B cell (primary cell): ENCODE measurements at regions not wholly inside any gene's neighbourhood (a gene's known extent, or its start where the extent isn't known, plus 50 kb on each side); places are given as distances from the start of the nearest gene placed in this dataset.

Experiments used
- ATAC-seq: fragments of 200-7000 bp; cut with Tn5 transposase; one replicate; pipeline ENCODE4 v1.10.0; 2021; ENCODE audit warnings: low read depth, mild to moderate bottlenecking, moderate number of reproducible peaks, moderate library complexity
- CTCF ChIA-PET: fragments of 350-600 bp; sonication (Branson Sonifier 250); formaldehyde crosslinking; loops from one replicate; lab custom pipeline; 2021; ENCODE audit warnings: antibody characterized with exemption, inconsistent platforms; lab: Charles Lee
- POLR2A ChIA-PET: fragments of 350-600 bp; sonication (Branson Sonifier 250); formaldehyde crosslinking; loops from one replicate; lab custom pipeline; 2021; ENCODE audit warnings: antibody characterized with exemption; lab: Charles Lee
- DNase-seq: peaks from one replicate; pipeline ENCODE4 v3.0.0; 2013
- H2AFZ ChIP-seq: 2 replicates; pipeline ENCODE4 v1.6.1; 2012; ENCODE audit warnings: mild to moderate bottlenecking, low read depth, low read length; ENCODE audit not compliant: insufficient read depth, poor library complexity, severe bottlenecking
- H3K27ac ChIP-seq, 2 donors: 1 replicate in 1 of 2; 2 replicates in 1 of 2; pipeline ENCODE4 v1.5.1; 2012 to 2013; ENCODE audit warnings: low read length in 2 of 2, mild to moderate bottlenecking in 2 of 2, moderate library complexity in 1 of 2
- H3K27me3 ChIP-seq, 4 experiments: fragments of 200-600 bp in 1 of 4; sonication (generic) in 1 of 4; replicated peaks in 1 of 4; 1 replicate in 2 of 4; 2 replicates in 2 of 4; pipeline versions ENCODE4 v1.6.1 to v1.7.0; 2013 to 2016; ENCODE audit warnings: low read length in 3 of 4, mild to moderate bottlenecking in 2 of 4, mixed read lengths in 1 of 4, moderate library complexity in 1 of 4; ENCODE audit not compliant: insufficient read depth in 4 of 4, control insufficient read depth in 3 of 4; ENCODE audit errors: control extremely low read depth in 1 of 4
- H3K36me3 ChIP-seq, 2 experiments: replicated peaks in 1 of 2; 1 replicate in 1 of 2; 2 replicates in 1 of 2; pipeline versions ENCODE4 v1.6.1 to v1.7.1; 2013; ENCODE audit warnings: low read length in 1 of 2; ENCODE audit not compliant: insufficient read depth in 2 of 2, control insufficient read depth in 1 of 2; ENCODE audit errors: control extremely low read depth in 1 of 2, extremely low read depth in 1 of 2
- H3K4me1 ChIP-seq, 2 donors: fragments of 200-600 bp in 1 of 2; sonication (generic) in 1 of 2; 1 replicate in 1 of 2; 2 replicates in 1 of 2; pipeline versions ENCODE4 v1.5.1 to v1.6.1; 2013 to 2017; ENCODE audit warnings: low read length in 2 of 2; ENCODE audit not compliant: control insufficient read depth in 2 of 2, insufficient read depth in 2 of 2
- H3K4me2 ChIP-seq: replicated peaks from 2 replicates; pipeline ENCODE3; 2012; ENCODE audit warnings: mild to moderate bottlenecking, low read depth, low read length; ENCODE audit not compliant: poor library complexity, severe bottlenecking
- H3K4me3 ChIP-seq, 5 experiments: fragments of 200-600 bp in 1 of 5; sonication (generic) in 1 of 5; 1 replicate in 3 of 5; 2 replicates in 2 of 5; pipeline versions ENCODE4 v1.5.1 to v1.7.0; 2011 to 2016; ENCODE audit warnings: low read length in 4 of 5, mild to moderate bottlenecking in 4 of 5, low read depth in 2 of 5, control low read depth in 1 of 5, moderate library complexity in 1 of 5; ENCODE audit not compliant: insufficient read depth in 1 of 5; ENCODE audit errors: control extremely low read depth in 1 of 5, extremely low read depth in 1 of 5
- H3K79me2 ChIP-seq: fragments of 200-600 bp; sonication (generic); one replicate; pipeline ENCODE4 v1.6.0; 2016; ENCODE audit warnings: low read length; ENCODE audit not compliant: control insufficient read depth, insufficient read depth
- H3K9ac ChIP-seq: fragments of 200-600 bp; sonication (generic); 2 replicates; pipeline ENCODE4 v1.6.1; 2017; ENCODE audit warnings: mild to moderate bottlenecking, low read length, moderate library complexity
- H3K9me3 ChIP-seq, 3 donors: one replicate each; pipeline versions ENCODE4 v1.6.1 to v1.7.1; 2013; ENCODE audit warnings: low read length in 2 of 3; ENCODE audit not compliant: control insufficient read depth in 2 of 3, insufficient read depth in 1 of 3; ENCODE audit errors: control extremely low read depth in 1 of 3
- H4K20me1 ChIP-seq: 2 replicates; pipeline ENCODE4 v1.6.0; 2012; ENCODE audit warnings: mild to moderate bottlenecking, low read length; ENCODE audit not compliant: insufficient read depth, control insufficient read depth, poor library complexity, severe bottlenecking
- H3K27ac Mint-ChIP-seq: one replicate; pipeline ENCODE4 v1.8.0; 2021; ENCODE audit warnings: mixed read lengths
- H3K27me3 Mint-ChIP-seq: one replicate; pipeline ENCODE4 v1.8.0; 2021; ENCODE audit warnings: mixed read lengths
- H3K4me1 Mint-ChIP-seq: one replicate; pipeline ENCODE4 v1.8.0; 2021; ENCODE audit warnings: mixed read lengths
- H3K4me3 Mint-ChIP-seq: one replicate; pipeline ENCODE4 v1.8.0; 2021; ENCODE audit warnings: mixed read lengths
- H3K9me3 Mint-ChIP-seq: one replicate; pipeline ENCODE4 v1.8.0; 2022; ENCODE audit warnings: mixed read lengths; ENCODE audit not compliant: insufficient read depth
- EZH2 ChIP-seq: IDR thresholded peaks from 2 replicates; pipeline ENCODE4 v1.6.1; 2012; ENCODE audit warnings: borderline replicate concordance, low read depth, mild to moderate bottlenecking, moderate library complexity, low read length; ENCODE audit not compliant: insufficient read depth, poor library complexity, severe bottlenecking
- WGBS: methylation state at CpG from one replicate; pipeline ENCODE4 v1.1.5; 2013; ENCODE audit warnings: missing lambda C conversion rate; ENCODE audit not compliant: insufficient coverage; 5-methylcytosine and 5-hydroxymethylcytosine counted together
- intact Hi-C: fragments of 100-400 bp; cut with micrococcal nuclease; formaldehyde crosslinking; loops from one replicate; pipeline ENCODE4 v1.10.0; 2022
- TF ChIP-seq, protein P1 (sequence below): fragments of 200-600 bp; IDR thresholded peaks from one replicate; pipeline ENCODE4 v1.8.0; 2022; ENCODE audit warnings: antibody characterized with exemption, mild to moderate bottlenecking

DNA sequence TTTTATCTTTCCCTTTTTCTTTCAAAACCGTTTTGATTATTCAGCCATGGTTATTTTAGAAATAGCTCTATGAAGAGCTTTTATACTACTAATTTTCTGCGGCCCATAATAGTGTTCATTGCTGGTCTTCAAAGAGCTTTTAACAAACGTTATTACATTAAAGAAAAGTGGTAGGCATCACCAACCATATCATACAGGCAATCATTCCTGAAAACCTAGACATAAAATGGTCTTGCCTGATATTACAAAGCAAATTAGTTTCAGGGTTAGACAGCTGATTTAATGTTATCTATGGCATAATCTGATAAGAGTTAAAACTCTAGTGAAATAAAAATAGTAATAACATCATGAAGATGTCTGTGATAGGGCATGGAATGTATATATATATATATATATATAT lies 89.7 kb upstream of the CNTN1 start:
- Mint-ChIP-seq H3K27ac (no peak overlapping the region), H3K27me3 (no peaks in the 10 kb centered on the region), H3K4me1 (no peaks in the 10 kb centered on the region), H3K9me3 (peaks cover 4% of the 10 kb centered on the region), H3K4me3 (no peak overlapping the region)
- ChIA-PET CTCF (interaction anchor here (1.2 kb wide), 1 partner anchor 18 kb away, joined by 3 read pairs; no protein-coding TSS in a partner anchor), POLR2A (no interaction called here)
- H4K20me1 ChIP-seq, result no peaks in the 10 kb centered on the region
- H3K36me3 ChIP-seq, result no peaks in the 10 kb centered on the region
- DNase-seq (no peak), ATAC-seq (no peak)
- no peak overlapping the region for H3K9ac ChIP-seq
- no peaks in the 10 kb centered on the region for H3K79me2 ChIP-seq
- no peaks in the 10 kb centered on the region for H3K4me1 ChIP-seq
- intact Hi-C loops, result no loop called here
- no peak overlapping the region for H3K4me2 ChIP-seq
- no peak overlapping the region for H2AFZ ChIP-seq
- no peak overlapping the region for H3K27ac ChIP-seq
- no peaks in the 10 kb centered on the region for H3K9me3 ChIP-seq
- H3K27me3 ChIP-seq, result no peaks in the 10 kb centered on the region
- no peak overlapping the region for H3K4me3 ChIP-seq
- no CpG with 5 or more reads among the region's 3 CpGs for WGBS
- no peak for TF ChIP-seq EZH2
- TF ChIP-seq, protein P1, sequence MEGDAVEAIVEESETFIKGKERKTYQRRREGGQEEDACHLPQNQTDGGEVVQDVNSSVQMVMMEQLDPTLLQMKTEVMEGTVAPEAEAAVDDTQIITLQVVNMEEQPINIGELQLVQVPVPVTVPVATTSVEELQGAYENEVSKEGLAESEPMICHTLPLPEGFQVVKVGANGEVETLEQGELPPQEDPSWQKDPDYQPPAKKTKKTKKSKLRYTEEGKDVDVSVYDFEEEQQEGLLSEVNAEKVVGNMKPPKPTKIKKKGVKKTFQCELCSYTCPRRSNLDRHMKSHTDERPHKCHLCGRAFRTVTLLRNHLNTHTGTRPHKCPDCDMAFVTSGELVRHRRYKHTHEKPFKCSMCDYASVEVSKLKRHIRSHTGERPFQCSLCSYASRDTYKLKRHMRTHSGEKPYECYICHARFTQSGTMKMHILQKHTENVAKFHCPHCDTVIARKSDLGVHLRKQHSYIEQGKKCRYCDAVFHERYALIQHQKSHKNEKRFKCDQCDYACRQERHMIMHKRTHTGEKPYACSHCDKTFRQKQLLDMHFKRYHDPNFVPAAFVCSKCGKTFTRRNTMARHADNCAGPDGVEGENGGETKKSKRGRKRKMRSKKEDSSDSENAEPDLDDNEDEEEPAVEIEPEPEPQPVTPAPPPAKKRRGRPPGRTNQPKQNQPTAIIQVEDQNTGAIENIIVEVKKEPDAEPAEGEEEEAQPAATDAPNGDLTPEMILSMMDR, result no peak

DNA sequence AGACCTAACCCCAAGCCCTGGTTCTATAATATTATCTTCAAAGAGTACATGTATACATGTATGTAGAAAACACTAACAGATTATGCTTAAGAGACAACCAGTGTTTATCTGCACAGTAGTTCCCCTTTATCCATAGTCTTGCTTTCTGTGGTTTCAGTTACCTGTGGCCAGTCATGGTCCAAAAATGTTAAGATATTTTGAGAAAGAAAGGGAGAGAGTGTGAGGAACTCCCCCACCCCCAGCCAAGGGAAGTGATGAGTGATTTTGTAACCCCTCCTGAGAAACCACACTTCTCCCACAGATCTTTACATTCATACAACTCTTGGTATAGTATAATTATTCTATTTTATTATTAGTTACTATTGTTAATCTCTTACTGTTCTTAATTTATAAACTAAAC lies 77.3 kb upstream of the CNTN1 start:
- no peak for TF ChIP-seq EZH2
- TF ChIP-seq, protein P1, result no peak
- POLR2A ChIA-PET, result no interaction called here
- Histone ChIP-seq H3K9ac (no peak overlapping the region), H3K4me1 (no peaks in the 10 kb centered on the region), H3K79me2 (no peaks in the 10 kb centered on the region), H4K20me1 (no peaks in the 10 kb centered on the region), H3K27ac (no peak overlapping the region), H2AFZ (no peak overlapping the region), H3K4me2 (no peak overlapping the region), H3K27me3 (no peaks in the 10 kb centered on the region), H3K36me3 (no peaks in the 10 kb centered on the region), H3K9me3 (no peaks in the 10 kb centered on the region), H3K4me3 (no peak overlapping the region)
- CTCF ChIA-PET, result no interaction called here
- peaks cover 2% of the 10 kb centered on the region for H3K9me3 Mint-ChIP-seq
- H3K4me1 Mint-ChIP-seq, result no peaks in the 10 kb centered on the region
- H3K4me3 Mint-ChIP-seq, result no peak overlapping the region
- no peaks in the 10 kb centered on the region for H3K27me3 Mint-ChIP-seq
- ATAC-seq (no peak), DNase-seq (no peak)
- intact Hi-C loops, result no loop called here
- no peak overlapping the region for H3K27ac Mint-ChIP-seq
